HFFc6 (cell line): ENCODE measurements at regions not wholly inside any gene's neighbourhood (a gene's known extent, or its start where the extent isn't known, plus 50 kb on each side); places are given as distances from the start of the nearest gene placed in this dataset.
A peak's percentile ranks its signal among the peaks of the same experiment; 100 is the strongest.

Experiments
- DNase-seq: peaks from one replicate; pipeline ENCODE4 v3.0.0-alpha.2; 2018
- H3K27ac Mint-ChIP-seq: 2 replicates; pipeline ENCODE4 v1.8.0; 2020; ENCODE audit warnings: mild to moderate bottlenecking, mixed read lengths
- H3K27me3 Mint-ChIP-seq: 2 replicates; pipeline ENCODE4 v1.8.0; 2021; ENCODE audit warnings: mild to moderate bottlenecking, moderate library complexity, mixed read lengths; ENCODE audit not compliant: insufficient read depth
- H3K36me3 Mint-ChIP-seq: 2 replicates; pipeline ENCODE4 v1.8.0; 2021; ENCODE audit warnings: low read depth, mixed read lengths
- H3K4me1 Mint-ChIP-seq: 2 replicates; pipeline ENCODE4 v1.8.0; 2020; ENCODE audit warnings: low read depth, mixed read lengths
- H3K4me3 Mint-ChIP-seq: 2 replicates; pipeline ENCODE4 v1.8.0; 2020; ENCODE audit warnings: mild to moderate bottlenecking, moderate library complexity, mixed read lengths
- H3K9me3 Mint-ChIP-seq: 2 replicates; pipeline ENCODE4 v1.8.0; 2020; ENCODE audit warnings: mild to moderate bottlenecking, mixed read lengths
- CTCF ChIP-seq: fragments of 200-600 bp; sonication (generic); IDR thresholded peaks from 2 replicates; pipeline ENCODE4 v1.5.0; 2021; ENCODE audit warnings: antibody characterized with exemption, mild to moderate bottlenecking

- Mint-ChIP-seq H3K4me3 (no peak overlapping the region), H3K27ac (peak overlapping the region; percentile 44), H3K9me3 (no peaks in the 10 kb centered on the region), H3K4me1 (no peaks in the 10 kb centered on the region), H3K27me3 (peaks cover 5% of the 10 kb centered on the region), H3K36me3 (no peaks in the 10 kb centered on the region; the same call in 1 of the 2 replicates)
- TF ChIP-seq CTCF: no peak
- no peak for DNase-seq
Observed at GRCh38 chr5:14041528-14042192, 97.2 kb upstream of the DNAH5 start.

GRCh38 chr5:14040542-14040941 lies 96.1 kb upstream of the DNAH5 start:
- H3K9me3 Mint-ChIP-seq: no peaks in the 10 kb centered on the region
- H3K4me1 Mint-ChIP-seq: no peaks in the 10 kb centered on the region
- no peak overlapping the region for H3K4me3 Mint-ChIP-seq
- no peaks in the 10 kb centered on the region for H3K27me3 Mint-ChIP-seq
- H3K36me3 Mint-ChIP-seq: no peaks in the 10 kb centered on the region; the same call in 1 of the 2 replicates
- H3K27ac Mint-ChIP-seq: 0 out of 2 replicates have a peak overlapping the region, but pooled peaks have one; percentile 96
- DNase-seq: no peak
- TF ChIP-seq CTCF: no peak

DNA sequence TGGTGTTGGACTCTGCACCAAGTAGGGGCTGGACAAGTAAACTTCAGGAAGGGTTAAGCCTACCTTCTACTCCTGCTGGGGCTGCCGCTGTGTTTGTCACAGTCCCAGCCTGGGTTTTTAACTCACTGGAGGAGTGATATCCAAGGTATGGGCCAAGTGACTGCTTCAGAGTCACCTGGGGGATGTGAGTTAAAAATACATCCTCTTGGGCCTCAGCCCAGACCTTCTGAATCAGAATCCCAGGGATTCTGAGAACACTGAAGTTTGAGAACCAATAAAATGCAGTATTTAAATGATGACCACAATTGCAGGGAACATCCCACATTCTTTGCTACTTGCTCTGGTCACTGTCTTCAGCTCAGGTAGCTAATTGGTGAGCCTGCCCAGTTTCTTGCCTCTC lies 95.1 kb upstream of the DNAH5 start:
- no peaks in the 10 kb centered on the region for H3K9me3 Mint-ChIP-seq
- peak overlapping the region; percentile 72 for H3K4me3 Mint-ChIP-seq
- peak; percentile 71 for DNase-seq
- no peaks in the 10 kb centered on the region; the same call in 1 of the 2 replicates for H3K27me3 Mint-ChIP-seq
- no peak for TF ChIP-seq CTCF
- H3K4me1 Mint-ChIP-seq: no peaks in the 10 kb centered on the region
- no peaks in the 10 kb centered on the region; the same call in 1 of the 2 replicates for H3K36me3 Mint-ChIP-seq
- H3K27ac Mint-ChIP-seq: peak overlapping the region; percentile 96

GRCh38 chr5:14039063-14039462 lies 94.6 kb upstream of the DNAH5 start:
- Mint-ChIP-seq H3K9me3 (no peaks in the 10 kb centered on the region), H3K27ac (peak overlapping the region; percentile 96), H3K4me1 (no peaks in the 10 kb centered on the region), H3K4me3 (peak overlapping the region; percentile 72), H3K27me3 (no peaks in the 10 kb centered on the region; the same call in 1 of the 2 replicates), H3K36me3 (no peaks in the 10 kb centered on the region; the same call in 1 of the 2 replicates)
- TF ChIP-seq CTCF: no peak
- DNase-seq: peak; percentile 38

DNA sequence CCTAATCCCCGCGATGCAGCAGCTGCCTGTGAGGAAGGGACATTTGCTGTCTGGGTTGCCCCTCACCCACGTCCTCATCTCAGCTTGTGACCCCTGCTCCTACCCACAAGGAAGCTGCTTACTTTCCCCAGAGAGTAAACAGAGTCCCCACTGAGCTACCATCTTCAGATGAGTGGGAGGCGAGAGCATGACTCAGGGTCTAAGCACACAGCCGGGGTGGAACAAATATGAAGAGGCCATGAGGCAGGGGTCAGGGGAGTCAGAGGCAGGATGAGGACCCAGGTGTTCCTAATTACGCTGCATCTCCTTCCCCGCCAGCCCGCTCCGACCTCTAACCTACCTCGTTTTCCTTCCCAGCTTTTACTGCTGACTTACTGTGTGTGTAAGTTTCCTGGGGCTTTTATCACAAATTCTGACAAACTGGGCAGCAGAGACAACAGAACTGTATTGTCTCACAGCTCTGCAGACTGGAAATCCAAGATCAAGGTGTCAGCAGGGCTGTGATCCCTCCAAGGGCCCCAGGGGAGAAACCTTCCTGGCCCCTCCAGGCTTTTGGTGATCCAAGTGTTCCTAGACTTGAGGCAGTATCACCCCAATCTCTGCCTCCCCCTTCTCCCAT lies 94.0 kb upstream of the DNAH5 start:
- Mint-ChIP-seq H3K36me3 (no peaks in the 10 kb centered on the region; the same call in 1 of the 2 replicates), H3K27me3 (no peaks in the 10 kb centered on the region; the same call in 1 of the 2 replicates), H3K4me3 (peak overlapping the region; percentile 72), H3K9me3 (no peaks in the 10 kb centered on the region), H3K4me1 (no peaks in the 10 kb centered on the region), H3K27ac (peak overlapping the region; percentile 96)
- no peak for TF ChIP-seq CTCF
- DNase-seq: peak; percentile 61
